ENCODE measurements at regions not wholly inside any gene's neighbourhood (a gene's known extent, or its start where the extent isn't known, plus 50 kb on each side); places are given as distances from the start of the nearest gene placed in this dataset.
"Not testable (repeated sequence)": the region's sequence is repeated elsewhere in the genome, so short reads cannot be mapped to it uniquely, and the experiment has no call there.

DNA sequence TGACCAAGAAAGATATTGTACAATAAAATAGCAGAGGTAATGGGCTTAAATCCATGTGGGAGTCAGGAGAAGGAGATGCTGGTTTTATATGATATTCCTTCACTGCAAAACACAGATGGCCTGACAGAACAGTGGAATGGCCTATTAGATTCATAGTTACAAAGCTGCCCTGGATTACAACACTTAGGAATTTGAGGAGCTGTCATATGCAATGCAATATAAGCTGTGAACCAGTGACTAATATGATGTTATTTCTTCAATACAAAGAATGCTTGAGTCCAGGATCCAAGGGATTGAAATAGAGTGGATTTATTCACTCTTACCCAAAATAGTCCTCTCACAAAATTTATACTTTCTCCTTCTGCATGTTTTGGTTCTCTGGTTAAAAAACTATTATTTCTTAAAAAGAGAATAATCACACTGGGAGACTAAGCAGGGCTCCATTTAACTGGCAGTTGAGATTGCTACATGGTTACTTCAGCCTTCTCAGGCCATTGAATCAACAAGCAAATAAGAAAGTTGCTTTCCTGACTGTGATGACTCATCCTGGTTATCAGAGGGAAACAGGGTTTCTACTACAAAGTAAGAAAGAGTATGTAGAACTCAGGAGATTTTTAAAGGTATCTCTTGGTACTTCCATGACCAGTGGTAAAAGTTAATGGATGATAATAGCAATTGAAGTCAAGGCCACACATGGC lies 79.8 kb upstream of the ZPLD1 start:
- DNase-seq, result no peak

DNA sequence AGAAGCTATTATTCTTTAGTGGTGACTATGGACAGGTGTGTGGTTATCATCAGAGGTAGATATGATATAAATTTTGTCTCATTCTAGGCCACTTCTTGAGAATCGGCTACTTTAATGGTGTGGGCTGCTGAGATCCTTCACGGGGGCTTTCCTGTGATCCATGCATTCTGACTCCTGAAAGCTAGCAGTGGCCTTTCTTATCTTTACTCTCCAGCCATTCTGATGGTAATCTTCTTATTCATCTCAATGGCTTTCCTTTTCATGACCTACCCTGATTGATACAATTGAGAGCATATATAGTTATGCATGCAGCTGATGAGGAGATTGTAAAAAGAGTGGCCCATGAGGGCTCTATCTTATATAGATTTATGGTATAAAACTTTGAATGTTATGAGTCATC lies 78.3 kb upstream of the ZPLD1 start:
- no peak for DNase-seq

DNA sequence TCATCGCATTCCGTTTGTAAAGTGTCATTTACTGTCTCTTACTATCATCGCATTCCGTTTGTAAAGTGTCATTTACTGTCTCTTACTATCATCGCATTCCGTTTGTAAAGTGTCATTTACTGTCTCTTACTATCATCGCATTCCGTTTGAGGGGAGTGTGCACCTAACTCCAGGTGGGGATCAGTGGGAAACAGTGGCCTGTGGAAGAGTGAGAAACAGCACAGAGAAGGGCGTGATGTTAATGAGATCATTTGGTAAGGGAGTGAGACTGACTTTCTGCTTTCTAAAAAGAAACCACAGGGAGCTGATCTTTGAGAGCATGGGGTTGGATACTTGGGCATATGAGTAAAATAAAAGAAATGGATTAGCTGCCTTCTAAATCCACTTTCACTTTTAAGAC lies 77.5 kb upstream of the ZPLD1 start:
- not testable (repeated sequence) for DNase-seq

DNA sequence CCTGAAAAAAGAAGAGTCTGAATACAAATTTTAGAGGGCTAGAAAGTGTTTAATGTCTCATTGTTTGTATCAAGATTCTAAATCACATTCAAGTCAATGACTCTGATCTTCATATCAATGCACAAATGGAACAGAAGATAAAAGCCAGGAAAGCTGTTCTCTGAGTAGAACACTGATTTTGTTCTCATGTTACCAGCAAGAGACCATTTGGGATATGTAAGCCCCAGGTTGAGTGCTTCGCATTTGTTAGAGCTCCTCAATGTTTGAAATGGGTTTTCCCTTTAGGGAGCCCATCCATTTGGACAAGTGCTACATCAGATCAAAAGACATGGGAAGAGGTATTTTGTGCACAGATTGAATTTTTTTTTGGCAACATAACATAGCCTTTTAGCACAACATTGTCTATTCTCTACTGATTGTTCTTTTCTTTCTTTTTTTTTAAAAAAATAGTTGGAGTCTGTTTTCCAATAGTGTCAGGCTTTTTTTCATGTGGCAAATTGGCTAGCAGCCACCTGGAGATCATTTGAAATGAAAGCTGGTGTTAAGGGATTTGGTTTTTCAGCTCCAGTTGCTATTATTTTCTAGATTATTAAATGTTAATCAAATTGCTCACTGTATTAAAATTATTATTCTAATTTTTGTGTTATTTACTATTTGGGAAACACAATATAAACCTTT lies 74.5 kb upstream of the ZPLD1 start:
- no peak for DNase-seq

DNA sequence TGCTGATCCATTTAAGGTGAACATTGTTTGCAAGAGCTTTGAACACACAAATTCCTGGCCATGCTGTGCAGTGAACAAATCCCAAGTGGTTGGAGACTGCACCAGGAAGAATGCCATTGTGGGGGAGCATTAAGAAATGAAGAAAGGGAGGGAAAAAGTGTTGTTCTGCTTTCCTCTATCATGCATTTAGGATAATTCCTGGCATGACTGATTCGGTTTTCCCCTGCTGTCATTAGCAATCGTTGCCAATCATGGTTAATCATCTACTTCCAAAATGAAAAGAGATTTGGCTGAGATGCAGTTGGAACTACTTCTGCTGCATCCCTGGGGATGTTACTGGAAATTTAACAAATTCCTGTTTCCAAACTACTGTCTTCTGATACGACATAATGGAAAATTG lies 73.7 kb upstream of the ZPLD1 start:
- DNase-seq, result no peak

DNA sequence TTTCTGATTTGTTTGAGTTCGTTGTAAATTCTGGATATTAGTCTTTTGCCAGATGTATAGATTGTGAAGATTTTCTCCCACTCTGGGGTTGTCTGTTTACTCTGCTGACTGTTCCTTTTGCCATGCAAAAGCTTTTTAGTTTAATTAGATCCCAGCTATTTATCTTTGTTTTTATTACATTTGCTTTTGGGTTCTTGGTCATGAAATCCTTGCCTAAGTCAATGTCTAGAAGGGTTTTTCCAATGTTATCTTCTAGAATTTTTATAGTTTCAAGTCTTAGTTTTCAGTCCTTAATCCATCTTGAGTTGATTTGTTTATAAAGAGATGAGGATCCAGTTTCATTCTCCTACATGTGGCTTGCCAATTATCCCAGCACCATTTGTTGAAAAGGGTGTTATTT lies 68.7 kb upstream of the ZPLD1 start:
- DNase-seq, result not testable (repeated sequence)

DNA sequence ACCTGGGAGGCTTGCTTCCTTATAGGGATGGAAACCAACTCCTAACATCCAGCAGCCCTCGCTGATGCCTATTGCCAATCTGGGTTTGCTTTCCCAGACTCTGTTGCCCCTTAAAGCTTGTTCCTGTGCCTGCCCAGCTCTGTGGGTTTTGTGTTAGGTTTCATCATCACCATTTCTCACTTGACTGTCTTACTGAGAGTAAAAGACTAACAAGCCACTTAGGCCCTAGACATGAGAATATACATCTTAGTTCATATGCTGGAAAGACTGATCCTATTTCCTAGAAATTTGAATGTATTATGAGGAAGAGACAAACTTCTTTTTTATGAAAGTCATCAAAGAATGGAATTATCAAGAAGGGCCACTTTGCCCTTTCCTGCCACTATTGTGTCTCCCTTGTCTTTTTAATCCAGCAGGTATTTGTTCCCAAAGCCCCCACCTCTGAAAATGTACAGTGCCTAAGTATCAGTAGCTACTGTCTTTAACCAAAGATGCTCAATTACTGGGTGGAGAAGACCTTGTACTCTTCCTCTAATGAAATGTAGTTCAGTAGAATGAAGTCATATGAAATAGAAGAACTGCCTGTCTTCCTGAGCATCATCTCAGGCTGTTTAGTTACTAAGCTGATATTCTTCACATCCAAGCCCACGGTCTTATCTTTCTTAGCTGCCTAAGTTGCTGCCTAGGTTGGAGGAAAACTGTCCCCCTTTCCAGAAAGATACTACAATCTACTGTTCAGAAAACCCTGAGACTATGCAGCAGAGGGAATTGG lies 59.8 kb upstream of the ZPLD1 start:
- DNase-seq, result no peak

DNA sequence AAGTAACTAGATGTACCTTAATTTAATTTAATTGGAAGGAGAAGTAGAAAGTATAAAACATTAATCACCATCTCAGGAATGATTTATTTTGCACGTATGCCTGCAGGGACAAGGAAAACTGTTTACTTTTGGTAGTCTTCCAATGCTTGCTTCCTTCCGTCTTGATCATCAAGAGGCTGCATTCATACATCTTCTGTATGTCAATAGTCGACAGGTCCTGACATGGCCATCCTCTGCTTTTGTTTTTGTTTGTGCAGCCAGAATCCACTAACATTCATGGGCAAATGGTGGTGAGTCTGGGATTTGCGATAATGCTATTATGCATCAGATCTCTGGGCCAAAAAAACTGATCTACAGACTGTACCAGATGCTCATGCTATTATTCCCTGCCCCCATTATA lies 56.6 kb upstream of the ZPLD1 start:
- DNase-seq, result no peak

DNA sequence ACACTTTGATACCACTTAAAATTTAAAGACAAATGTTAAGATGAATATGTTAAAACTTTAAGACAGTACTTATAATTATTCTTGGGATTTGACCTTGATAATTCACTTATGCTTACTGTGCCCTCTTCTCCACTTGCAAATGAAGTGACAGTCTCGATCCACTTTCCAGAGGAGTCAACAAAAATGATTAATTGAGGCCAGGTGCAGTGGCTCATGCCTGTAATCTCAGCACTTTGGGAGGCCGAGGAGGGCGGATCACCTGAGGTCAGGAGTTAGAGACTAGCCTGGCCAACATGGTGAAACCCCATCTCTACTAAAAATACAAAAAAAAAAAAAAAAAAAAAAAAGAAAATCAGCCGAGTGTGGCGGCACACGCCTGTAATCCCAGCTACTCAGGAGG lies 52.6 kb upstream of the ZPLD1 start:
- DNase-seq, result not testable (repeated sequence)
